Vagina (tissue), 2 donors: ENCODE measurements at regions not wholly inside any gene's neighbourhood (a gene's known extent, or its start where the extent isn't known, plus 50 kb on each side); places are given as distances from the start of the nearest gene placed in this dataset.

Experiments
- DNase-seq, 2 donors: peaks; one replicate each; pipeline ENCODE4 v3.0.0-alpha.2; 2017; ENCODE audit errors: extremely low spot score in 2 of 2
- H3K27ac ChIP-seq: fragments of 200-600 bp; sonication (generic); one replicate; pipeline ENCODE4 v1.5.1; 2019
- H3K27me3 ChIP-seq: fragments of 200-600 bp; sonication (generic); one replicate; pipeline ENCODE4 v1.5.1; 2019
- H3K36me3 ChIP-seq, 2 donors: fragments of 200-600 bp; sonication (generic); one replicate each; pipeline ENCODE4 v1.5.1; 2017 to 2019
- H3K4me1 ChIP-seq: fragments of 200-600 bp; sonication (generic); one replicate; pipeline ENCODE4 v1.5.1; 2019
- H3K4me3 ChIP-seq, 2 donors: fragments of 200-600 bp; sonication (generic); 1 replicate in 1 of 2; 2 replicates in 1 of 2; pipeline ENCODE4 v1.5.1; 2016 to 2019
- H3K9me3 ChIP-seq: fragments of 200-600 bp; sonication (generic); one replicate; pipeline ENCODE4 v1.5.1; 2019
- POLR2A ChIP-seq, 2 donors: fragments of 450-650 bp; IDR thresholded peaks; one replicate each; pipeline ENCODE4 v1.6.1; 2017; ENCODE audit warnings: antibody characterized with exemption in 2 of 2, mild to moderate bottlenecking in 2 of 2, moderate library complexity in 2 of 2
- POLR2AphosphoS5 ChIP-seq, 2 donors: sonication (generic); formaldehyde crosslinking; IDR thresholded peaks; one replicate each; pipeline ENCODE4 v1.9.0; 2017; ENCODE audit warnings: antibody characterized with exemption in 2 of 2, mild to moderate bottlenecking in 2 of 2, low read depth in 1 of 2; ENCODE audit not compliant: insufficient read depth in 1 of 2
- intact Hi-C: fragments of 100-400 bp; cut with DNase I; formaldehyde crosslinking; loops from one replicate; pipeline ENCODE4 v1.15.1; 2023
- TF ChIP-seq, protein P1 (sequence below), 3 experiments: fragments of 450-650 bp in 2 of 3; fragments of 200-600 bp in 1 of 3; sonication (generic) in 1 of 3; IDR thresholded peaks; one replicate each; pipeline ENCODE4 v1.5.1; 2017 to 2019; ENCODE audit warnings: antibody characterized with exemption in 3 of 3, mild to moderate bottlenecking in 2 of 3, moderate library complexity in 2 of 3

GRCh38 chr12:107344035-107344808 lies 250.9 kb upstream of the CRY1 start:
- DNase-seq: no peak
- H3K4me1 ChIP-seq: peaks cover 7% of the 10 kb centered on the region
- H3K27ac ChIP-seq: no peak overlapping the region
- H3K4me3 ChIP-seq: no peak overlapping the region
- no peaks in the 10 kb centered on the region for H3K27me3 ChIP-seq
- TF ChIP-seq POLR2AphosphoS5 (IDR thresholded peaks at IDR 0.05; ENCODE audit: insufficient read depth in 1 of 2, low read depth in 1 of 2) (no peak), POLR2A (IDR thresholded peaks at IDR 0.05) (no peak)
- TF ChIP-seq, protein P1, sequence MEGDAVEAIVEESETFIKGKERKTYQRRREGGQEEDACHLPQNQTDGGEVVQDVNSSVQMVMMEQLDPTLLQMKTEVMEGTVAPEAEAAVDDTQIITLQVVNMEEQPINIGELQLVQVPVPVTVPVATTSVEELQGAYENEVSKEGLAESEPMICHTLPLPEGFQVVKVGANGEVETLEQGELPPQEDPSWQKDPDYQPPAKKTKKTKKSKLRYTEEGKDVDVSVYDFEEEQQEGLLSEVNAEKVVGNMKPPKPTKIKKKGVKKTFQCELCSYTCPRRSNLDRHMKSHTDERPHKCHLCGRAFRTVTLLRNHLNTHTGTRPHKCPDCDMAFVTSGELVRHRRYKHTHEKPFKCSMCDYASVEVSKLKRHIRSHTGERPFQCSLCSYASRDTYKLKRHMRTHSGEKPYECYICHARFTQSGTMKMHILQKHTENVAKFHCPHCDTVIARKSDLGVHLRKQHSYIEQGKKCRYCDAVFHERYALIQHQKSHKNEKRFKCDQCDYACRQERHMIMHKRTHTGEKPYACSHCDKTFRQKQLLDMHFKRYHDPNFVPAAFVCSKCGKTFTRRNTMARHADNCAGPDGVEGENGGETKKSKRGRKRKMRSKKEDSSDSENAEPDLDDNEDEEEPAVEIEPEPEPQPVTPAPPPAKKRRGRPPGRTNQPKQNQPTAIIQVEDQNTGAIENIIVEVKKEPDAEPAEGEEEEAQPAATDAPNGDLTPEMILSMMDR (IDR thresholded peaks at IDR 0.05): no peak
- no peaks in the 10 kb centered on the region for H3K9me3 ChIP-seq
- H3K36me3 ChIP-seq: no peaks in the 10 kb centered on the region
- intact Hi-C loops: loop anchor here (1.0 kb wide), 1 partner anchor 13 kb away; no protein-coding TSS in a partner anchor

DNA sequence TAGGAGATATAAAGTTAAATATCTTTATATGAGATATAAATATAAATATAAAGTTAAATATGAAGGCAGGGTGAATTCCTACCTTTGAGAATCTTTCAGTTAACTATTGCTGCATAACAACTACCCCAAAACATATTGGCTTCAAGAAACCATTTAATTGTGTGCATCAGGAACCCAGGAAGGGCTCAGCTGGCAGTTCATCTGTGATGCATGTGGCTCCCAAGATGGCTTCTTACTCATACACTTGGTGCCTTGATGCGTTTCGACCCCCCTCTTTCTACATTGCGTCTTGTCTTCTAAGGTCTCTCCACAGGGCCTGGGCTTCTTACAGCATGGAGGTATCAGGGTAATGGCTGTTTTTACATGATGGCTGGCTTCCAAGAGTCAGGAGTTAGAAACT lies 253.9 kb upstream of the CRY1 start:
- peaks cover 7% of the 10 kb centered on the region for H3K4me1 ChIP-seq
- no peaks in the 10 kb centered on the region for H3K36me3 ChIP-seq
- TF ChIP-seq POLR2AphosphoS5 (IDR thresholded peaks at IDR 0.05; ENCODE audit: insufficient read depth in 1 of 2, low read depth in 1 of 2): no peak
- TF ChIP-seq, protein P1 (IDR thresholded peaks at IDR 0.05): no peak
- TF ChIP-seq POLR2A (IDR thresholded peaks at IDR 0.05): no peak
- no peak overlapping the region for H3K4me3 ChIP-seq
- no peaks in the 10 kb centered on the region for H3K9me3 ChIP-seq
- intact Hi-C loops: no loop called here
- DNase-seq: no peak
- H3K27me3 ChIP-seq: no peaks in the 10 kb centered on the region
- no peak overlapping the region for H3K27ac ChIP-seq

DNA sequence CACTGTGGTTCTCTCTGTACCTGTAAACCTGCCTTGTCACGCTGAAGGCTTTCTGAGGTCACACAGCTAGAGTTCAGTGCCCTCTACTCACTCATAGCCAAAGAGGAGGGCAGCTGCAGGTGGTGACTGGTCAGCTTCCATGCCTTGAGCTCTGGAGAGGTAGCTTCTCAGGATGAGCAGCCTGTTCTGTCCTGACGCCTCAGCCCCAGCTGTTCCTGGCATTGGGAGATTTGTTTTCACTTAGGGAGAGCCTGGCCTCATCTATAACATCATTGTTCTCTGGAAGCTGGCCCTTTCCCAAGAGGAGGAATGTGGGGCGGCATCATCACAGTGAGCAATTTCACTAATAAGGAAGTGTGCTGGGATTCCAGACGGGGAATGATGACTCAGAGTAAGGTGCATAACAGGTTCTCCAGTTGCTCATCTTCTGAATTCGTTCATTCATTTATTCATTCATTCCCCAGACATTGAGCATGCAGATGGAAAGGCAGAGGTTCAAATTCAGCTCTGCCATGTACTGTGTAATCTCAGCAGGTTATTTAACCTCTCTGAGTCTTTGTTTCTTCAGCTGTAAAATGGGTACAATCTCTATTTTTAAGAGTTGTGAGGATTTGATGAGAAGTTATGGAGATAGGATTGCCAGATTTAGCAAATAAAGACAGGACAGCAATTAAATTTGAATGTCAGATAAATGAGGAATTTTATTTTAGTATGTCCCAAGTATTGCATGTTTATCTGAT lies 255.8 kb upstream of the CRY1 start:
- H3K36me3 ChIP-seq: no peaks in the 10 kb centered on the region
- peak in 1 of 2 donors; percentile 67 for TF ChIP-seq POLR2AphosphoS5 (IDR thresholded peaks at IDR 0.05; ENCODE audit: insufficient read depth in 1 of 2, low read depth in 1 of 2)
- TF ChIP-seq POLR2A (IDR thresholded peaks at IDR 0.05): no peak
- DNase-seq: no peak
- intact Hi-C loops: no loop called here
- peaks cover 7% of the 10 kb centered on the region for H3K4me1 ChIP-seq
- H3K27me3 ChIP-seq: no peaks in the 10 kb centered on the region
- H3K9me3 ChIP-seq: no peaks in the 10 kb centered on the region
- no peak overlapping the region for H3K27ac ChIP-seq
- H3K4me3 ChIP-seq: no peak overlapping the region

- intact Hi-C loops: no loop called here
- DNase-seq: no peak
- peaks cover 7% of the 10 kb centered on the region for H3K4me1 ChIP-seq
- no peaks in the 10 kb centered on the region for H3K9me3 ChIP-seq
- H3K36me3 ChIP-seq: no peaks in the 10 kb centered on the region
- TF ChIP-seq POLR2AphosphoS5 (IDR thresholded peaks at IDR 0.05; ENCODE audit: insufficient read depth in 1 of 2, low read depth in 1 of 2) (no peak), POLR2A (IDR thresholded peaks at IDR 0.05) (no peak)
- TF ChIP-seq, protein P1 (IDR thresholded peaks at IDR 0.05): no peak
- no peak overlapping the region for H3K27ac ChIP-seq
- H3K27me3 ChIP-seq: no peaks in the 10 kb centered on the region
- H3K4me3 ChIP-seq: no peak overlapping the region
Observed at GRCh38 chr12:107349839-107350238, 256.5 kb upstream of the CRY1 start.

GRCh38 chr12:107351109-107351508 lies 257.8 kb upstream of the CRY1 start:
- TF ChIP-seq POLR2AphosphoS5 (IDR thresholded peaks at IDR 0.05; ENCODE audit: insufficient read depth in 1 of 2, low read depth in 1 of 2): no peak
- TF ChIP-seq, protein P1 (IDR thresholded peaks at IDR 0.05): no peak
- TF ChIP-seq POLR2A (IDR thresholded peaks at IDR 0.05): no peak
- H3K9me3 ChIP-seq: no peaks in the 10 kb centered on the region
- H3K4me3 ChIP-seq: no peak overlapping the region
- H3K36me3 ChIP-seq: no peaks in the 10 kb centered on the region
- no peaks in the 10 kb centered on the region for H3K27me3 ChIP-seq
- H3K27ac ChIP-seq: no peak overlapping the region
- H3K4me1 ChIP-seq: peaks cover 7% of the 10 kb centered on the region
- intact Hi-C loops: no loop called here
- no peak for DNase-seq
